Mammary epithelial cell (primary cell): ENCODE measurements at regions not wholly inside any gene's neighbourhood (a gene's known extent, or its start where the extent isn't known, plus 50 kb on each side); places are given as distances from the start of the nearest gene placed in this dataset.

Source experiments
- EZH2 ChIP-seq: IDR thresholded peaks from 2 replicates; pipeline ENCODE4 v1.6.1; 2012; ENCODE audit warnings: low read length, inconsistent platforms, borderline replicate concordance
- TF ChIP-seq, protein P1 (sequence below), 2 donors: IDR thresholded peaks in 1 of 2; conservative IDR thresholded peaks in 1 of 2; 2 replicates each; pipeline ENCODE4 v1.5.1; 2011 to 2012; ENCODE audit warnings: inconsistent platforms in 2 of 2, low read length in 2 of 2, mild to moderate bottlenecking in 2 of 2, control low read depth in 1 of 2, low read depth in 1 of 2; ENCODE audit not compliant: insufficient read depth in 1 of 2; ENCODE audit errors: extremely low read depth in 1 of 2

DNA sequence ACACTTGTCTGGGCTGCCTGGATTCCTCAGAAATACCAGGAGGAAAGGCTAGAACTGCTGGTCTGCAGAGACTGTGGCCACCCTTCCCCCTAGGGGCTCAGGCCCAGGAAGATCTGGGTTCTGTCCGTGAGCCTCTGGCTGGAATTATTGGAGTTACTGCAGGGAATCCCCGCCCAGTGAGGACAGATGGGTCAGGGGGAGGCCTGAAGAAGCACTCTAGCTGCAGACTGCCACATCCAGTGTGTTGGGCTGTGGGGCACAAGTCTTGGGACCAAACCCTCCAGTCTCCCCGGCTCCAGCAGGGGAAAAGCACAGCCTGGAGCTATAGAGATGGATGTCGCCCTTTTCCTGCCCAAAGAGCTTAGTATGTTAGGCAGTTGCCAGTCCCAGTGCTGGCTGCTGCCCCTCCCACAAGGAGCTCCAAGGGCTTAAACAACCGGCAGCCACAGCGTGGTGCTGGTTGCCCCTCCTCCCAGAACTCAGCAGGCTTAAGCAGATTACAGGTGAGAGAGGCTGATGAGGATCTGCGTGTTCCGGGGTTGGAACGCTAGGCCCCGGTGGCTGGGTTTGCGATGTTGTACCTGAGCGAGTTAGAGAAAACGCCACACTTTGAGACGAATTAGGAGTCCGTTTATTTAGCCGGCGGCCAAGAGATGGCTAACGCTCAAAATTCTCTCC, 255.5 kb upstream of the LRRC7 start:
- TF ChIP-seq, protein P1, sequence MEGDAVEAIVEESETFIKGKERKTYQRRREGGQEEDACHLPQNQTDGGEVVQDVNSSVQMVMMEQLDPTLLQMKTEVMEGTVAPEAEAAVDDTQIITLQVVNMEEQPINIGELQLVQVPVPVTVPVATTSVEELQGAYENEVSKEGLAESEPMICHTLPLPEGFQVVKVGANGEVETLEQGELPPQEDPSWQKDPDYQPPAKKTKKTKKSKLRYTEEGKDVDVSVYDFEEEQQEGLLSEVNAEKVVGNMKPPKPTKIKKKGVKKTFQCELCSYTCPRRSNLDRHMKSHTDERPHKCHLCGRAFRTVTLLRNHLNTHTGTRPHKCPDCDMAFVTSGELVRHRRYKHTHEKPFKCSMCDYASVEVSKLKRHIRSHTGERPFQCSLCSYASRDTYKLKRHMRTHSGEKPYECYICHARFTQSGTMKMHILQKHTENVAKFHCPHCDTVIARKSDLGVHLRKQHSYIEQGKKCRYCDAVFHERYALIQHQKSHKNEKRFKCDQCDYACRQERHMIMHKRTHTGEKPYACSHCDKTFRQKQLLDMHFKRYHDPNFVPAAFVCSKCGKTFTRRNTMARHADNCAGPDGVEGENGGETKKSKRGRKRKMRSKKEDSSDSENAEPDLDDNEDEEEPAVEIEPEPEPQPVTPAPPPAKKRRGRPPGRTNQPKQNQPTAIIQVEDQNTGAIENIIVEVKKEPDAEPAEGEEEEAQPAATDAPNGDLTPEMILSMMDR (conservative IDR thresholded peaks at IDR 0.05 in 1 of 2, IDR thresholded peaks at IDR 0.05 in 1 of 2; ENCODE audit: extremely low read depth in 1 of 2, insufficient read depth in 1 of 2, low read depth in 1 of 2, low read length in 2 of 2) = no peak
- TF ChIP-seq EZH2 = no peak
